ENCODE measurements at regions not wholly inside any gene's neighbourhood (a gene's known extent, or its start where the extent isn't known, plus 50 kb on each side); places are given as distances from the start of the nearest gene placed in this dataset.

- TF ChIP-seq CTCF (IDR thresholded peaks at IDR 0.05; ENCODE audit: poor library complexity, severe bottlenecking) = no peak
- H3K4me1 ChIP-seq (ENCODE audit: insufficient read depth, poor library complexity, severe bottlenecking) = peaks cover 12% of the 10 kb centered on the region
- no peak overlapping the region for H3K4me3 ChIP-seq (ENCODE audit: severe bottlenecking)
- H3K27ac ChIP-seq (ENCODE audit: poor library complexity, severe bottlenecking) = no peak overlapping the region
- H3K27me3 ChIP-seq (ENCODE audit: insufficient read depth, poor library complexity, severe bottlenecking) = no peaks in the 10 kb centered on the region
- DNase-seq (ENCODE audit: low spot score) = no peak
- no peaks in the 10 kb centered on the region for H3K36me3 ChIP-seq (ENCODE audit: low read depth)
- no peaks in the 10 kb centered on the region for H3K9me3 ChIP-seq (ENCODE audit: severe bottlenecking)
- no peak for ATAC-seq (ENCODE audit: low read depth)
These were observed 160.9 kb upstream of the GDF10 start for GRCh38 chr10:47139121-47139520.

- no peak for DNase-seq (ENCODE audit: low spot score)
- Histone ChIP-seq H3K36me3 (ENCODE audit: low read depth) (no peaks in the 10 kb centered on the region), H3K27me3 (ENCODE audit: insufficient read depth, poor library complexity, severe bottlenecking) (no peaks in the 10 kb centered on the region), H3K4me3 (ENCODE audit: severe bottlenecking) (no peak overlapping the region), H3K4me1 (ENCODE audit: insufficient read depth, poor library complexity, severe bottlenecking) (peaks cover 12% of the 10 kb centered on the region), H3K9me3 (ENCODE audit: severe bottlenecking) (no peaks in the 10 kb centered on the region), H3K27ac (ENCODE audit: poor library complexity, severe bottlenecking) (no peak overlapping the region)
- TF ChIP-seq CTCF (IDR thresholded peaks at IDR 0.05; ENCODE audit: poor library complexity, severe bottlenecking) = no peak
- no peak for ATAC-seq (ENCODE audit: low read depth)
These were observed 159.1 kb upstream of the GDF10 start for GRCh38 chr10:47140761-47141348.

- no peak for TF ChIP-seq CTCF (IDR thresholded peaks at IDR 0.05; ENCODE audit: poor library complexity, severe bottlenecking)
- no peaks in the 10 kb centered on the region for H3K9me3 ChIP-seq (ENCODE audit: severe bottlenecking)
- H3K27me3 ChIP-seq (ENCODE audit: insufficient read depth, poor library complexity, severe bottlenecking) = no peaks in the 10 kb centered on the region
- no peak overlapping the region for H3K4me3 ChIP-seq (ENCODE audit: severe bottlenecking)
- peaks cover 12% of the 10 kb centered on the region for H3K4me1 ChIP-seq (ENCODE audit: insufficient read depth, poor library complexity, severe bottlenecking)
- DNase-seq (ENCODE audit: low spot score) (no peak), ATAC-seq (ENCODE audit: low read depth) (no peak)
- no peak overlapping the region for H3K27ac ChIP-seq (ENCODE audit: poor library complexity, severe bottlenecking)
- H3K36me3 ChIP-seq (ENCODE audit: low read depth) = no peaks in the 10 kb centered on the region
These were observed 158.6 kb upstream of the GDF10 start for GRCh38 chr10:47141349-47141748.

GRCh38 chr10:47143072-47143471 is 156.9 kb upstream of the GDF10 start:
- H3K4me3 ChIP-seq (ENCODE audit: severe bottlenecking) = no peak overlapping the region
- peaks cover 6% of the 10 kb centered on the region for H3K4me1 ChIP-seq (ENCODE audit: insufficient read depth, poor library complexity, severe bottlenecking)
- H3K36me3 ChIP-seq (ENCODE audit: low read depth) = no peaks in the 10 kb centered on the region
- DNase-seq (ENCODE audit: low spot score) (no peak), ATAC-seq (ENCODE audit: low read depth) (no peak; the same call in 2 of the 3 replicates)
- no peak for TF ChIP-seq CTCF (IDR thresholded peaks at IDR 0.05; ENCODE audit: poor library complexity, severe bottlenecking)
- no peaks in the 10 kb centered on the region for H3K27me3 ChIP-seq (ENCODE audit: insufficient read depth, poor library complexity, severe bottlenecking)
- H3K27ac ChIP-seq (ENCODE audit: poor library complexity, severe bottlenecking) = no peak overlapping the region
- H3K9me3 ChIP-seq (ENCODE audit: severe bottlenecking) = no peaks in the 10 kb centered on the region

GRCh38 chr10:47143473-47143872 is 156.5 kb upstream of the GDF10 start:
- Histone ChIP-seq H3K27me3 (ENCODE audit: insufficient read depth, poor library complexity, severe bottlenecking) (no peaks in the 10 kb centered on the region), H3K27ac (ENCODE audit: poor library complexity, severe bottlenecking) (no peak overlapping the region)

More at GRCh38 chr10:47143473-47143872, 156.5 kb upstream of the GDF10 start:
- ATAC-seq (ENCODE audit: low read depth) (no peak; the same call in 2 of the 3 replicates), DNase-seq (ENCODE audit: low spot score) (no peak)
- Histone ChIP-seq H3K9me3 (ENCODE audit: severe bottlenecking) (no peaks in the 10 kb centered on the region), H3K4me3 (ENCODE audit: severe bottlenecking) (no peak overlapping the region), H3K36me3 (ENCODE audit: low read depth) (no peaks in the 10 kb centered on the region), H3K4me1 (ENCODE audit: insufficient read depth, poor library complexity, severe bottlenecking) (peaks cover 6% of the 10 kb centered on the region)
- no peak for TF ChIP-seq CTCF (IDR thresholded peaks at IDR 0.05; ENCODE audit: poor library complexity, severe bottlenecking)

All from RWPE2 (cell line).